GM21390 (cell line): ENCODE measurements at regions not wholly inside any gene's neighbourhood (a gene's known extent, or its start where the extent isn't known, plus 50 kb on each side); places are given as distances from the start of the nearest gene placed in this dataset.

ENCODE experiments used
- ATAC-seq: cut with Tn5 transposase; IDR thresholded peaks from one replicate; pipeline ENCODE4 v1.9.1; 2021; ENCODE audit not compliant: unreplicated experiment

DNA sequence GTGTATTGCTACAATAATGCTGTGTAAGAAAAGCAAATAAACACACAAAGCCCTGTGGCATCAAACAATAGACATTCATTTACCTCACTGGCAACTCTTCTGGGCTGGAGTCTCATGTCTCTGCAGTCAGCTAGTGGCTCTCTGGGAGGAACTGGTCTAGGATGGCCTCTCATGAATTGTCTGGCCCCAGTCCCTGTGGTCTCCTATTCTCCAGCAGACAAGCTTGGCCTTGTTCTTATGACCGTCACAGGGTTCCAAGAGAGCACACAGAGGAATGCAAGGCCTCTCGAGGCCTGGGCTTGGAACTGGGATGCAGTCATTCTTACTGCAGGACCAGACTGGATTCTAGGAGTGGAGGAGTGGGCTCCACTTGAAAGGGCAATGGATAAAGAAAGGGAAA is 141.2 kb upstream of the NTM start:
- no peak for ATAC-seq

DNA sequence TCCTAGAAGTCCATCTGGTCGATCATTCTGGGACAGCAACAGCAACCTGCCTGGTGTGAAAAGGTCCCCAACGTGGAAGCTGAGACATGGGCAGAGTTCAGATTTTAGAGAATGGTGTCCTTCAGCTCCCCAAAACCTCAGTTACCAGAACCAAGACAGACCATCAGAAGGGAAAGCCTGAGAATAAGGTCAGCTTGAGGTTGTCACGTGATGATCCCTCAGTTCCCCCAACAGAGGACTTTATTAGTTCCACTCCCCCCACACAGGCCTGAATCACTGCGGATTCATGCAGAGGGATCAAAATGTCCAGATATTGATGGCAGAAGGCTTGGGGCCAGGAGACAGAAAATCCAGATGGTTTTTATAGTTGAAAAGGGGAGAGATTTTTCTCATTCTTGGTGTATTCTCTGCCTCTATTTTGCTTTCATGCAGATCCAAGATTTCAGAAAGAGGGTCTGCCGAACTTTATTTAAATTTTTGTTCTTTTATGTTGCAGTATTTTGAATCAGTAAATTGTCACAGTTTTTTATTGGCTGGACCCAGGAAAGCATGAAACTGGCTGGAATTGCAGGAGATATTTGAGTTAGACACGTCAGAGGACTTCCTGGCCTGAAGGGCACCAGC is 139.0 kb upstream of the NTM start:
- ATAC-seq: no peak

DNA sequence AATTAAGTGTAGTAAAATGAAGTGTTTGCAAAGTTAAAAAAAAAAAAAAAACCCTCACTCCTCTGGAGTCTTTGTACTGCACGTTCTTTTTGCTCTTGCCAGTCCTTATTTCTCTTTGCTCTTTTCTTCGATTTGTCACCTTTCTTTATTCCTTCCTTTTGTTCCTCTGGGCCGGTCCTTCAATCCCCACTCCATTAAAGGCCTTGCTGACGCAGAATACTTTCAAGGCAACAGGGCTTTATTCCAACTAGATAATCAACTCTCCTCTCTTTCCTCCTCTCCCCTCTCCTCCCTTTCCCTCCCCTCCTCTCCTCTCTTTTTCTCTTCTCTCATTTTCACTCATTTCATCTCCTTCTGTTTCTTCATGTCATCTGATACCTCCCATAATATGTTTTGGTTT is 138.2 kb upstream of the NTM start:
- no peak for ATAC-seq

DNA sequence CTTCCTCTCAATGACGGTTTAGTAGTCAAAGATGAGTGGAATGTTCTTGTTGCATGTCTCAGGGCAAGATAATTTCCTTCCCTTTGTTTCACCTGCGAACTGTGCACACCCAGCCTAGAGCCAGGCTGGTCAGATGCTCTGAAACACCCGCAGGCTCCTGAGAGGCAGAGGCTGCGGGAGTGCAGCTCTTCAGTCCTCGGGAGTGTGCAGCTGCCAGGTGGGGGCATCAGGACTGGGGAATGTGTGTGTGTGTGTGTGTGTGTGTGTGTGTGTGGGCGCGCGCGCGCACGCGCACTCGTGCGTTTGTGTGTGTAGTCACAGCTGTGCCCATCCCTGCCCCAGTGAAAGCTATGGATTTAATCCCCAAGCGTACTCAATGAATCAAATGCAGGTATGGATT is 136.2 kb upstream of the NTM start:
- no peak for ATAC-seq

DNA sequence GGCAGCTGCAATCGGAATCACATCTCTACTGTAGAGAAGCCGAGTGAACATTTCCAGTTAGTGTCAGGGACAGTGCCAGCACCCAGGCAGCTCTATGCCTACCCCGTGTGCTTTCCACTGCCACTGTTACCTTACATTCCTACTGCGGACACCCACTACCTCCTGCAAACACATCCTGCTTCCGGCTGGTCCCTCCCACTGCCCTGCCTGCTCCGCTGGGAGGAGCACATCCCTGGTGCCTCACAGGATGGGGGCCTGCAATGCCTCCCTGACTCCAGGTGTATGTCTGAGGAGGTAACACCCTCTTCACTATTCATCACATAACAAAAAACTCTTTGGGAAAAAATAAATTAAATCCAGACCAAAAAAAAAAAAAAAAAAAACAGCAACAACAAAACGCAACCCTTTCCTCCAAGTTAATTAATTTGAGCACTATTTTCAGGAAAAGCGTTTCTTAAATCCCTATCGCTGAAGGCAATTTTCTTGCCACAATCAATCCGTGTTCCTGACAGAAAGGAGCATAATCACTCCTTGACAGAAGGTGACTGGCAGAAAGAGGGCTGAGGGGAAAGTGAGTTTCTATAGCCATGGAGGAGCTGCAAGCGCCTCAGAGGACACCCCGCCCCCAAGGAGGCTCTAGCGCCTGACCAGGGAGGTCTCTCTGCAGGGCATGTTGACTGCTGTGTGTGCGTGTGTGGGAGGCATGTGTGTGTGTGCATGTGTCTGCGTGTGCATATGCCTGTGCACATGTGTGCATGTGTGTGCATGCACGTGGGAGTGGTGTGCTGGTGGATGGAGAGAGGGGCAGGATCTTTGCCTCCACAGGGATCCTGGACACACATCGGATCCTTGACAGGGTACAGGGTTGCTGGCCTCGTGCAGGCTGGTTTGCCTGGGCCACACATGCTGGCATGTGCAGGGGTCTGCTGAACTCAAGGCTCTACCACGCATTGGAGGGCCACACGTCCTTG is 134.8 kb upstream of the NTM start:
- no peak for ATAC-seq

DNA sequence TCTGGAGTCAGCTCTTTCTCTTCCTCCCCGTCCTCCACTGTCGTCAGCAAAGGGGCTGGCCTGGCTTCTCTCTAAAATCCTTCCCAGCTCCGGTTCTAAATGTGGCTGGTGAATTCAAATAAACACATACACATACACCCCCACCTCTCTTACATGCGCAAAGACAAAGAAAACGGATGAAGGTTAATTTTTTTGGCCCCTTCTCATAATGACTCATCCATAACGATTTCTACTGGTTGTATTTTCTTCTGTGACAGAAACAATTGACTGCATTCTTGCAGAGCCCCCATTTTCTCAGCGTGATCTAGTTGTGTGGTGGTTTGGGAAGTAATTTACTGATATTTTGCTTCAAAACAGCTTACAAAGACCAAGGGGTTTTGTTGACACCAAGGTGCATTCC is 130.0 kb upstream of the NTM start:
- ATAC-seq: no peak

DNA sequence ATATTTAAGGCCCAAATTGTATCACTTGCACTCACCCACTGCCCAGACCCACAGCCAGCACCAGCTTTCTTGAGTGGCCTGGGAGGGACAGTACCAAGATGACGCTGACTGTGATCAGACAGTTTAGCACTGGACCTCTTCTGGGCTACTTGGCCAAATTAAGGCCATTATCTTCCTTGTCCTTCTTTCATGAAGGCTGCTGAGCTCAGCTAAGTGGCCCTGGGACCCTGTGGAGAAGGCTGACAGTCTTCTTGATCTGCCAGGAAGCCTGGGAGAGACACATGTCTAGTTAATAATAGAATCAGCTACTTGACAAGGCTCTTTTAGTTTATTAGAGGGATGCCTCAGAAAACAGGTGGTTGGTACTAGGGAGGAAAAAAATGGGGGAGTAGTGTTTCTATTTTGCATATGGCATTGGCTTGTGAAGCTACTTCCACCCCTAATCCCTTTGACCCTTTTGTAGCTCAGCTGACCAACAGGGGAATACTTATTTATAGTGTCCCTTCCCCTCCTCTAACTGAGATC is 127.9 kb upstream of the NTM start:
- no peak for ATAC-seq

DNA sequence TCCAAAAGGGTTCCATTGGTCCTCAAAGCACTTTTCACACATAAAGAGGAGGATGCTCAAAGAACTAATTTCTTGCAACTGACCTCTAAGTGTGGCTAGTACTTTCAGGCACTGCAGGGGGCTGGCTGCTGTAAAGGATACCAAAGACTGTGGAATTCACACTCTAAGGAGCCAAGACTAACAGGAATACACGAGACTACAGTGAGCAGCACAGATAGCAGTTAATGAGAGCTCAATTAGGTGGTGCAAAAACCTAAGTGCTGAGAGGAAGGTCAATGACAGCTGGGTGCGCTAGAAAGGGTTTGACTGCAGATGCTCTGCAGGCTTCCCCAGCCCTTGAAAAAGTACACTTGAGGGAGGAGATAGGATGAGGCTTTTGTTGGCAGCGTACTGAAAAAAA is 124.3 kb upstream of the NTM start:
- ATAC-seq: no peak

DNA sequence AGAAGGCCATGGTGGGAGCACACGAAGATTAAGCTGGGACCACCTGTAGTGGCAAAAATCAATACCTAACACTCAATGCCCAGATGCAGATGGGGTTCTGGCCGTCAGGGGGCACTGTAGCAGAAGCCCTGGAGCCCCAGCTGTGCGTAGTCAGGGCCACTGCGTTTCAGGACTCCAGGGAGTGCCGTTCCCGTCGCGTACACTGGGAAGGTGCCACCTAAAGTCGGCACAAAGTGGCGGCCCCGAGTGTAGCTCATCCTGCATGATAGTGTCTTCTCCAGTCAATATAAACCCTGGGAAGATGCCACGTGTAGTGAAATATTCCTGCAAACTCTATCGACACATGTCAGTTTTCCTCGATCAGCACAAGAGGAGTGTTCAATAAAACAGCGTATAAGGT is 123.8 kb upstream of the NTM start:
- ATAC-seq: peak; percentile 60

DNA sequence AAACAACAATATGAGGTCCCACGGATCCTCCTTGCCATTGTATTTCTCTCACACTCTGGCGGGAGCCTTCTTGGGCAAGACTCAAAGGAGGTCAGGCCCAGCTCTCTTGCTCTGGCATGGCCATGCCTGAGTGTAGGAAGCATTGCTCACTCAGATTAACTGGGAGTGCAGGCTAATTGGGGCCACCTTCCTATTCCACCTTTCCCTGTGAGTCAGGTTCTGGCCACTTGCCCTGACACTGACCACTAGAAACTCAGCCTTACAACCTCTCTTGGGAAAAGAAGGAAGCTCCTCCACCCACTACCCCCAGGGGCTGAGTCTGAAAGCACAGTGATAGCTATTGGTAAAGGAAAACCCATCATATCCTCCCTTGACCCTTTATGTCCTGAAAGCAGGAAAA is 121.8 kb upstream of the NTM start:
- ATAC-seq: no peak

DNA sequence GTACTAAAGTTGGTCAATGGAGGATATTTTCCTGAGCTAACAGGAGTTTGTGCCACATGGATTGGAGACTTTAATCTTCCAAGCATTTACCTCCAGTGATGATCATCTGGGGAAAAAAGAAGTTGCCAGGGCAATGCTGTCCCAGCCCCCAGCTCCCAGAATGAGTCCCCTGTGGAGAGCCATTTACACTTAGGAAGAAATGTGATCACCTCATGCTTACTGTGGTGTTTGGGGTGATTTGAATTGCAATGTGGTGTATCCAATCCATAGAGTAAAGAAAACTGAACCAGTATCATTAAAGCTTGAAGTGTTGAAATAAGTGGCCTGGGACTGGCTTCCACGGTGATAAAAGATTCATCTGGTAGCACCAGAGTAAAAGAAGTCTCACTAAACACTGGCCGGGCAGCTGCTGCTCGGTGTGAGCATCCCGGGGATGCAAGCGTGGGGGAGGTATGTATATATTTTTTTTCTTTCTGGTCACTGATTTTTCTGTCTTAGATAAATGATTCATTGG is 117.2 kb upstream of the NTM start:
- ATAC-seq: no peak

DNA sequence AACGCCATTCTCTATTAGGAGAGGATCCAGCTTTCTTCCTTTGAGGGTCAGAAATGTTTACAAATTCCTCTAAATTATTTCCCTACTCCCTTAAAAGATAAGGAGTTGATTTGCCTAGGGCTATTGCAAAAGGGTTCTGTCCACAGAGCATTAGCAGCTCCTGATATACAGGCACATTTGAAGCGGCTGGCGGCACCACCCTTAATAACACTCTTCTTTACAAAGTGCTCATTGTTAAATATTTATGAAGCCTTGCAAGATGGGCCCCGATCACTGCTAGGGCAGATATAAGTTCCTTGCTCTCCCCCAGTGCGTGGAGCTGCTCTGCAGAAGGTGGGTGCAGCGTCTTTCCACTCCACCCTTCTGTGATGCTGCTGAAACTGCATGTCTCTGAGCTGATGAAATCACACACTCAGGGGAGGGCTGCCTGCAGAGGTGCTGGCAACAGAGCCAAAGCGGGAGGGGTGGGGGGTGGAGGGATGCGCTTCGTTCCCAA is 116.7 kb upstream of the NTM start:
- ATAC-seq: no peak

DNA sequence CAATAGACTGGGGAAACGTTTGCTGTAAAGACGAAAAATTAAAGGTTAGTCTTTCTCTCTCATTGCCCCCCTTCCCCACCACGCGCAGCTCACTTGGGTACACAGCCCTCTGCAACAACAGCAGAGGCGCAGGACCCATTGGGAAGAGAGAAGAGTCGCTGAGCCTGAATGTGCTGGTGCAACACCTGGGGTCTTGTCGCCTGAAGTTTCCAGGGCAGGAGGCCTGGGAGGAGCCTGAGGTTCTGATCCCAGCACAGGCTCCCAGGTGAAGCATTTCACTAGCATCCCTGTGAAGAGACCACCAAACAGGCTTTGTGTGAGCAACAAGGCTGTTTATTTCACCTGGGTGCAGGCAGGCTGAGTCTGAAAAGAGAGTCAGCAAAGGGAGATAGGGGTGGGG is 116.2 kb upstream of the NTM start:
- no peak for ATAC-seq

DNA sequence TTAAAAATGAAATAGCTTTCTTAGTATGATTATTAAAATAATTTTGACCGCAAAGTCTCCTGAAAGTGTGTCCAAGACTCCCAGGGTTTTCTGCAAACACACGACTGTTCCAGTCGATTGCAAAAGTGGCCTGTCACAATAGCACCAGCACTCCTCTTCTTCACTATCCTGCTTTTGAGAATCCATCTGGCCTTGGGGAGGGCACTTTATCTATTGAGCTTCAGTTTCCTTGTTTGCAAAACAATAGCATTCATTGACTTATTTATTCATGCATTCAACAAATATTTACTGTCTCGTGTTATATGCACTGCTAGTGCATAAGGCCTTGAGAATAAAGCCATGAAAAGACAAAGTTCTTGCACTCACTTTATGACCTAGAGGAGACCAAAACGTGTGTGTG is 96.2 kb upstream of the NTM start:
- ATAC-seq: no peak

DNA sequence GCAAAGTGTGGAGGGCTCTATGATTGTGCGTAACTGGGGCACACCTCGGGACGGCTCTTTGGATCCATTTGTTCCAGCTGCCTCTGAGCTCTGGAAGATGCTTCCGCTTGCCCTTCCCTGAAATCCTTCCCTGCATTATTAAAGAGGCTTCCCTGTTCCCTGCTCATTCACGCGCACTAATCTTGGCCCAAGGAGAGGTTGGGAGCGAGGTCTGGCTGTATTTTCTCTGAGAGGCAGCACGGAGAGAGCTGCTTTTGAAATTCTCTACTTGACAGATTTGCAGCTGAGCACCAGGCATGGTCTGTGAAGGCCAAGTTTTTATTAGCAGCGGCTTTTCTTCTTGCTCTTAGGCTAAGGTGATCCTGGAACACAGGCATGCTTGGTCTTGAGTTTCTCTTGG is 94.8 kb upstream of the NTM start:
- ATAC-seq: no peak

DNA sequence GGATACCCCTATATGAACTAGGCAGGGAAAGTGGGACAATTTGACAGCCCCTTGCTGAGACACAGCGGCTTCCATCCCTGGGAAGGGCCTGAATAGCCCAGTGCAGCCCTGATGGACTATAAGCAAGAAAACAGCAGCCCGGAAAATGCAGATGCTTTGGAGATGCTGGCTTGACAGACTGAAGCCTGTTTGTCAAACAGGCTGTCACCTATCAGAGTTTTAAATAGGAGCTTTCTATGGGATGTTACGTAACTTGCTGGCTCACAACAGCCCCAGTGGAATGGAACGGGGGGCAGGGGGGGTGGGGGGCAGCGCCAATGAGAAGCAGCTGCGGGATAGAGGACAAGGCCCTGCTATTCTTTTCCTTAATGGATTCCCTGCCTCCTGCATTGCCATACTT is 91.9 kb upstream of the NTM start:
- no peak for ATAC-seq

DNA sequence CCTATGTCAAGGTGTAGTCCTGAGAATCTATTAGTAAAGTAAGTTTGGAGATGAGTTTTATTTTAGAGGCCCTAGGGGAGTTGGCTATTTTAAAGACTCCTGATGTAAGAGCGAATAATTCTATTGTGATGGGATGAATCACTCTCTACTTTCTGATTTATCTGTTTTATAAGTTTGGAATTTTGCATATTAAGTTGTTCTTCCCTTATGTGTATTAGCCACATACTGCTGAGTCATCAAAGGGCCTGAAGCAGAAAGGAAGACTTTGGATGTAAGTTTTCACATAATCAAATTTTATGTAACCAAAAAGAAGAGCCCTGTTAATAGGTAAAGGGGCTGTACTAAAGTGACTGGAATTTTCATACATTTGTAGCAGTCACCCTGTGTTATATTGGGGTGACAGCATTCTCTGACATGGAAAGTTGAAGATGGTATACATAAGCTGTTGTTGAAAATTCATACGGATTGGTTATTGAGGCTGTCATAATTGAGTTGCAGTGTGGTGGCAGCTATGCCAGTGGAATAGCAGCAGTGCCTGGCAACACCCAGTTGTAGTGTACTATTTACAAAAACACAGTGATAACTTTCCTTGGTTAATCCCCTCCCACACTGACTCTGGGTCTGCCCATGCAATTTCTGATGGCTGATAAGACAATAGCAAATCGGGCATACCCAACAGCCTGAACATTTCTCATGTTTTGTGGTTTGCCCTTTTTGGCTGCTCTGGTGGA is 90.6 kb upstream of the NTM start:
- ATAC-seq: no peak

DNA sequence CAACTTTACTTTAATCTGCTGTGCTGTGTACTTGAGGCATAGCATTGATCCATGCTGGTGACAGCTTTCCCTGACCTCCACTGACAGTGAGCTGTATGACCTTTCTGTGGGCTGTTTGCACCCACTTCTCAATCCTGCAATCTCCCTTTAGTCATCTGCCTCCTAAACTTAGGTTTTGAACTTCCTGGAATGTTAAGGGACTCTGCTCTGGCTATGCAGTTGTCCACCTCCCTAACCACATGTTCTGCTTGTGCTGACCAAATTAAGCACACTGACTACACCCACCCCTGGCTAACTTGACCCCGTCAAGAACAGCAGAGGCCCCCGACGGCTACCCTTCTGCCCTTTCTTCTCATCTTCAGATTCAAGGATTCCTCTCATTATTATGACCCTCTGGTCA is 89.1 kb upstream of the NTM start:
- no peak for ATAC-seq

DNA sequence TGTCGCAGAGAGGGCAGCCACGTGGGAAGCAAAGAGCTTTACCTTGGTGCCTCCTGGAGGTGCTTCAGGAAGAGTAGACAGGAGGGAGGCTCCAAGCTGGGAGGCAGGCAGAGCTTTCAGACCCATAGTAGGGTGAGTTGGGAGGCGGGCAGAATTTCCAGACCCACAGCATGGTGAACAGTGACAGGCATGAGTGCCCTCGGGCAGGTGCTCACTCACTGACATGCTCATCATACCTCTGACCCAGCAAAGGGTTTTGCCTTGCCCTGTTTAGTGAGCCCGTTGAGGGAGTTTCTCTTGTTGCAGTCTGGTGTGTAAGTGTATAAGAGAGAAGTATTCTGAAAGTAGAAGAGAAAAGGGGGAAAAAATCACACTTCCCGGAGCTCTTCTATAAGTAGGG is 86.4 kb upstream of the NTM start:
- ATAC-seq: no peak

DNA sequence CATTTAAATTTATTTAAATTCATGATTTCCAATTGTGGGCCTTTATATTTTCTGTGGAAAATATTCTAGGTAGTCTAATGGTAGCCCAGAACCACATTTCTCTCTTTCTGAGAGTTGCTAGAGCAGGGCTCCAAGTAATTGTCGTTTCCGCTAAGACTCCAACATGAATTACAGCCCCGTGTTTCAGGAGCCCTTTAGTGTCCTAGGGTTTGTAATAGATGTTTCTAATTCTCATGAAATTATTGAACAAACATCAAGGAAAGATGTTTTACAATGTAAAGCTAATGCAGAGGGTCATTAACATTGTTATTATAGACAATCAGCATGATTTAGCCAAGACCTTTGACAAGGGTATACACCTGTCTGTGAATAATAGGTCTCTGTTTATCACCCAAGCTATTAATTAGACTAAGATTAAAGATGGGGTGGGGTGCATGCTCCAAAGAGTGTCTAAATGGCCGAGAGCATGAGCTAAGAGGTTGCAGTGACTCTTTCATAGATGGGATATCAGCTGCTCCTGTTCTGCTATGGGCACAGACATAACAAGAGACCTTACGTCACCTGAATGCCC is 81.8 kb upstream of the NTM start:
- no peak for ATAC-seq

DNA sequence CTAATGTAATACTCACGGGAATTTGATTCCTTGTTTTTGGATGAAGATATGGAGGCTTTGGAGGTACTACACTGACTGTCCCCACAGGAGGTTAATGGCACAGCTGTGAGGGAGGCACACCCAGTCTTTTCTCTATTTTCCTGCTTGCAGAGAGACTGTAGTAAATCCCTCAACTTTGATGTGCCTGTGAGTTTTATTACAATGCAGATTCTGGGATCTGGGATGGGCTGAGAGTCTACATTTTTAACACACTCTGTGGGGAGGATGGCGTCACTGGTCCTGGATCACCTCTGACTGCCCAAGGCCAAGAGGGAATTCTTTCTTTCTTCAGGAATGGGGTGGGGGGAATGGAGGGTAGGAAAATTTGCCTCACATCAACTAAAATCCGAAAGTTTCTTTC is 80.2 kb upstream of the NTM start:
- ATAC-seq: no peak
